Breast epithelium (tissue), 3 donors: ENCODE measurements at regions not wholly inside any gene's neighbourhood (a gene's known extent, or its start where the extent isn't known, plus 50 kb on each side); places are given as distances from the start of the nearest gene placed in this dataset.

Experiments
- CTCF ChIP-seq, 3 donors: fragments of 450-650 bp; IDR thresholded peaks; one replicate each; pipeline ENCODE4 v1.5.1; 2016 to 2017; ENCODE audit warnings: antibody characterized with exemption in 3 of 3, mild to moderate bottlenecking in 3 of 3, moderate library complexity in 3 of 3
- POLR2AphosphoS5 ChIP-seq, 3 donors: sonication (generic); formaldehyde crosslinking; IDR thresholded peaks; one replicate each; pipeline ENCODE4 v1.6.1; 2017; ENCODE audit warnings: antibody characterized with exemption in 3 of 3

- TF ChIP-seq POLR2AphosphoS5 (IDR thresholded peaks at IDR 0.05) (no peak), CTCF (IDR thresholded peaks at IDR 0.05) (no peak)
Observed at GRCh38 chrX:85516131-85516530, 136.7 kb upstream of the POF1B start.
